ENCODE measurements at regions not wholly inside any gene's neighbourhood (a gene's known extent, or its start where the extent isn't known, plus 50 kb on each side); places are given as distances from the start of the nearest gene placed in this dataset.

DNA sequence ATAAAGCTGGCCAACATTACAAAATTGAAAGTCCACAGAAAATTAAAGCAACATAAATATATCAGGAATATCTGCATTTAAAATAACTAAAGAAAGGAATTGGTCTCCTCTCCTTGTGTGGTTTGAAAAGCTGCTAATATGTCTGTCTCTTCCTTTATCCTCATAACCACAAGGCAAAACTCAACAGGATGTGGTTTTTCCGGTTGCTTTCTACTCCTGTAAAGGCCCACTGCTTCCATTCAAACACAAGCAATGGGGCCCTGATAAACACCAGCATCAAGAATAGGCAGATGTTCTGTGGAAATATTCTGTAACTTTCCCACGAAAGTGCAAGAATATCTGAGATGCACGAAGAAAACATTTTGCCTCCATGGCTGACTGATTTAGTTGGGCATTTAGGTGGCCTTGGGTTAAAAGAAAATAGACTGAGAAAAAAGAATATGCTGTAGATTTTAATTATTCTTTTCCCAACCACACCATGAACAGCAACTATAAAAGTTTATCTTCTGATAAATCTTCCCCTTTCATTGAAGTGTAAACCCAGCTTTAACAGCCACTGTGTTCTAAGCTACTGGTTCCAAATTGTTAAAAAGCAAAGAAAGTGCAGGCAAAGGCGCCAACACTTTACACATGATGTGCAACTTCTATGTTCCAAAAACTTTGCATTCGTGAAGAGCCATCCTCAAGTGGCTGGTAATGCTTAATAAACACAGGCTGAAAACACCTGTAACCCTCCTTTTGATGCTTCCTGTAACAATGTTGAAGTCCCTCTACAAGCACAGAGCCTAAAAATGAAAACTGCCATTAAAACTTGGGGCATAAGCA is 50.5 kb upstream of the NDST3 start:
- Histone ChIP-seq H3K27me3 (ENCODE audit: low read depth) (no peaks in the 10 kb centered on the region), H3K4me3 (no peak overlapping the region), H3K27ac (replicated peaks) (no peak overlapping the region), H3K4me1 (no peaks in the 10 kb centered on the region), H3K9me3 (replicated peaks) (peaks cover 13% of the 10 kb centered on the region), H3K36me3 (no peaks in the 10 kb centered on the region)
- TF ChIP-seq CTCF (IDR thresholded peaks at IDR 0.05; ENCODE audit: borderline replicate concordance): no peak
- intact Hi-C loops (cut with micrococcal nuclease): no loop called here
- no peak for DNase-seq

- Histone ChIP-seq H3K36me3 (no peaks in the 10 kb centered on the region), H3K4me1 (no peaks in the 10 kb centered on the region), H3K27ac (replicated peaks) (no peak overlapping the region), H3K9me3 (replicated peaks) (peaks cover 13% of the 10 kb centered on the region), H3K4me3 (no peak overlapping the region), H3K27me3 (ENCODE audit: low read depth) (no peaks in the 10 kb centered on the region)
- no peak for DNase-seq
- intact Hi-C loops (cut with micrococcal nuclease): no loop called here
- TF ChIP-seq CTCF (IDR thresholded peaks at IDR 0.05; ENCODE audit: borderline replicate concordance): no peak
Observed at GRCh38 chr4:117984366-117984680, 50.0 kb upstream of the NDST3 start.
